ENCODE measurements at regions not wholly inside any gene's neighbourhood (a gene's known extent, or its start where the extent isn't known, plus 50 kb on each side); places are given as distances from the start of the nearest gene placed in this dataset.

DNA sequence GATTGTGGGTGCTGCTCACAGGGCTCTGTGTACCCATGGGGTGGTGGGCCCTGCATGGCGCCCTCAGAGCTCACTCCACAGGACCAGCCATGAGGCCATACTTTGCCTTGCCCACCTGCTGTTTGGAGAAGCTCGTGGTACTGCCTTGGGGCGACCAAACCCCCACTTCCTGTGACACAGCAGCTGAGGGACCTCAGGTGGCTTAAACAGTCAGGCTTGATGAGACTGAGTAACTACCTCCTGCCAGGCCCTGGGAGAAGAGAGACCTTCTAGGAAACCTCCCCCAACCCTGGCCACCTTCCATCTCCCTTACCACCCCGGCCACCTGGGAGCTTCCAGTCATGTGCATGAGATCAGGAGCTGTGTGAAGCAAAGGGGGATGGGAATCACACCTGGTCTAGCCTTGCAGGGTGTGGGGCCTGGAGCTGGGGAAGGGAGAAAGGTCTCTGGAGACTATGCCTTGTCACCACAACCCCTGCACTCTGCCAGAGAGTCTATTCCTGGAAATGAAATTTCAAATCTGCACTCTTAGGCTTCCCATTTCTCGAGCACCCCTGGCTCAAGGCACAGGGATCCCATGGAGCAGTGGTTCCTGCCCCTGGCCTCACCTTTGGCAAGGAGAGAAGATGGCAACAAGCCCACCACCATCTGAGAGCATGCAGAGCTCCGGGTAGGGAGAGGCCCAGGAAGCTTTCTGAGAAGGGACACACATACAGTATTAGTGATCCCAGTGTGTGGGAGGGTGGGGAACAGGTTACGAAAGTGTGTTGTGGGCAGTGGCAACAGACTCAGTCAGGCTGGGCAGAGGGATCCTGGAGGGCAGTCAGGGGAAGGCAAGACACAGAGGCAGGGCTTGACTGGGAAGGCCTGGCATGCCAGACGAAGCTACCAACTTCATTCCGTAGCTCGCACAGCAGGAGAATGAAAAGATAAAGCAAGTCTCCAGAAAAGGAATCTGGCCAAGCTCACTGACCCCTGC, 125.0 kb downstream of the URI1 start:
- Histone ChIP-seq H3K23ac (ENCODE audit: low read depth, low read length) (no peak overlapping the region), H4K8ac (ENCODE audit: low read depth in 2 of 2, low read length in 2 of 2) (no peak overlapping the region), H2AK5ac (ENCODE audit: low read depth, low read length) (no peak overlapping the region), H4K20me1 (ENCODE audit: insufficient read depth, low read length) (no peaks in the 10 kb centered on the region; the same call in 1 of the 2 replicates), H3K79me1 (ENCODE audit: low read depth in 1 of 2, low read length in 2 of 2) (no peaks in the 10 kb centered on the region), H3K9ac (ENCODE audit: low read depth, low read length) (no peak overlapping the region), H2AK9ac (replicated peaks; ENCODE audit: low read depth, low read length, poor library complexity) (no peak overlapping the region), H2BK15ac (ENCODE audit: low read depth, low read length) (no peak overlapping the region), H3K18ac (ENCODE audit: low read depth, low read length) (no peak overlapping the region), H3K4ac (ENCODE audit: low read depth, low read length) (no peak overlapping the region), H4K91ac (ENCODE audit: insufficient read depth, low read depth, low read length) (no peak overlapping the region), H3K36me3 (ENCODE audit: control insufficient read depth, insufficient read depth, low read length) (no peaks in the 10 kb centered on the region), H2AFZ (replicated peaks; ENCODE audit: low read length, poor library complexity) (no peak overlapping the region), H3K4me3 (ENCODE audit: insufficient read depth, low read depth, low read length) (no peak overlapping the region), H3K4me2 (ENCODE audit: low read depth, low read length) (no peak overlapping the region), H3K9me3 (ENCODE audit: control insufficient read depth, insufficient read depth, low read length) (no peaks in the 10 kb centered on the region), H3K27ac (ENCODE audit: insufficient read depth, low read length) (no peak overlapping the region), H3K9me1 (ENCODE audit: insufficient read depth, low read length) (no peaks in the 10 kb centered on the region), H3K4me1 (ENCODE audit: control insufficient read depth, insufficient read depth, low read length) (no peaks in the 10 kb centered on the region), H2BK20ac (ENCODE audit: low read depth, low read length) (no peak overlapping the region), H2BK120ac (ENCODE audit: low read depth, low read length) (no peak overlapping the region), H3K27me3 (ENCODE audit: control insufficient read depth, insufficient read depth, low read length) (no peaks in the 10 kb centered on the region), H4K5ac (ENCODE audit: low read depth, low read length) (no peak overlapping the region), H2BK5ac (ENCODE audit: low read depth, low read length, poor library complexity, severe bottlenecking) (no peak overlapping the region), H3K14ac (replicated peaks; ENCODE audit: low read depth, low read length) (no peak overlapping the region), H3K56ac (ENCODE audit: extremely low read depth, insufficient read depth, low read length) (no peak overlapping the region)
- ChIA-PET POLR2A (ENCODE audit: unreplicated experiment) (no interaction called here), CTCF (no interaction called here)
- ATAC-seq (ENCODE audit: low read depth) = no peak
- in situ Hi-C loops (cut with MboI; ENCODE audit: low sequenced_read_pairs) (no loop called here), intact Hi-C loops (cut with micrococcal nuclease) (no loop called here), dilution Hi-C loops (cut with HindIII; ENCODE audit: low sequenced_read_pairs, unreplicated experiment) (no loop called here)
- no TSS peak for BruUV-seq (replicated peaks)
- no peak for TF ChIP-seq MAFK (IDR thresholded peaks at IDR 0.05; ENCODE audit: low read depth, low read length)
- TF ChIP-seq SMC3 (IDR thresholded peaks at IDR 0.05; ENCODE audit: low read depth, low read length) = no peak
- TF ChIP-seq, protein P1, sequence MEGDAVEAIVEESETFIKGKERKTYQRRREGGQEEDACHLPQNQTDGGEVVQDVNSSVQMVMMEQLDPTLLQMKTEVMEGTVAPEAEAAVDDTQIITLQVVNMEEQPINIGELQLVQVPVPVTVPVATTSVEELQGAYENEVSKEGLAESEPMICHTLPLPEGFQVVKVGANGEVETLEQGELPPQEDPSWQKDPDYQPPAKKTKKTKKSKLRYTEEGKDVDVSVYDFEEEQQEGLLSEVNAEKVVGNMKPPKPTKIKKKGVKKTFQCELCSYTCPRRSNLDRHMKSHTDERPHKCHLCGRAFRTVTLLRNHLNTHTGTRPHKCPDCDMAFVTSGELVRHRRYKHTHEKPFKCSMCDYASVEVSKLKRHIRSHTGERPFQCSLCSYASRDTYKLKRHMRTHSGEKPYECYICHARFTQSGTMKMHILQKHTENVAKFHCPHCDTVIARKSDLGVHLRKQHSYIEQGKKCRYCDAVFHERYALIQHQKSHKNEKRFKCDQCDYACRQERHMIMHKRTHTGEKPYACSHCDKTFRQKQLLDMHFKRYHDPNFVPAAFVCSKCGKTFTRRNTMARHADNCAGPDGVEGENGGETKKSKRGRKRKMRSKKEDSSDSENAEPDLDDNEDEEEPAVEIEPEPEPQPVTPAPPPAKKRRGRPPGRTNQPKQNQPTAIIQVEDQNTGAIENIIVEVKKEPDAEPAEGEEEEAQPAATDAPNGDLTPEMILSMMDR (conservative IDR thresholded peaks at IDR 0.05; ENCODE audit: low read depth, low read length) = no peak
- TF ChIP-seq, protein P2, sequence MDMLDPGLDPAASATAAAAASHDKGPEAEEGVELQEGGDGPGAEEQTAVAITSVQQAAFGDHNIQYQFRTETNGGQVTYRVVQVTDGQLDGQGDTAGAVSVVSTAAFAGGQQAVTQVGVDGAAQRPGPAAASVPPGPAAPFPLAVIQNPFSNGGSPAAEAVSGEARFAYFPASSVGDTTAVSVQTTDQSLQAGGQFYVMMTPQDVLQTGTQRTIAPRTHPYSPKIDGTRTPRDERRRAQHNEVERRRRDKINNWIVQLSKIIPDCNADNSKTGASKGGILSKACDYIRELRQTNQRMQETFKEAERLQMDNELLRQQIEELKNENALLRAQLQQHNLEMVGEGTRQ (IDR thresholded peaks at IDR 0.05; ENCODE audit: low read depth, low read length) = no peak
- no peak for TF ChIP-seq FOS (IDR thresholded peaks at IDR 0.05; ENCODE audit: low read depth, low read length)
- no peak for DNase-seq
- no CpG with 5 or more reads among the region's 10 CpGs for WGBS, 2 experiments (ENCODE audit: extremely low coverage in 2 of 2, insufficient read length in 1 of 2)

All from IMR-90 (cell line).